ENCODE measurements at regions not wholly inside any gene's neighbourhood (a gene's known extent, or its start where the extent isn't known, plus 50 kb on each side); places are given as distances from the start of the nearest gene placed in this dataset.

DNA sequence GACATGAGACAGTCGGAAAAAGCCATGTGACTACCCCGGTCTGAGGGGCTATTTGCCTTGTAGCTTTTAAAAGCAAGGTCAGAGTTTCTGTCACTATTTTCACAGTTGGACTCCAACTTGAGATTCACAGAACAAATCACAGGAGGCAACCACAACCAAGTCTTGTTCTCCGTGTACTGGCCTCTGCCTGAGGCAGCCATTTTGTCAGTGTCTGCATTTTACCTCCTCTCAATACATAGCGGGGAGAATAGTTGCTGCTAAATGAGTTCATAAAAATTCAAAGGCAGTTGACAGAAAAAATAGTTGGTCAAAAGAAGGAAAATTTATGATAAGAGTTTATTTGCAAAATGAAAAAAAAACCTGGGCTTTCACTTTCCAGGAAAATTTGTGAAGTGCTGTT lies 501.4 kb downstream of the CCDC85A start:
- H3K4me3 Mint-ChIP-seq, result no peak overlapping the region

More for the DNA sequence above, 501.4 kb downstream of the CCDC85A start:
- no peaks in the 10 kb centered on the region for H3K36me3 Mint-ChIP-seq (ENCODE audit: insufficient read depth in 1 of 3, low read depth in 3 of 3)
- H3K23ac ChIP-seq (ENCODE audit: insufficient read length, low read depth, low read length), result no peak overlapping the region
- H3K56ac ChIP-seq (ENCODE audit: insufficient read length, low read depth, low read length), result no peak overlapping the region
- H3K14ac ChIP-seq (ENCODE audit: insufficient read depth, low read length), result no peak overlapping the region
- H3K27me3 ChIP-seq (ENCODE audit: insufficient read depth, low read length), result no peaks in the 10 kb centered on the region
- H3K4me1 ChIP-seq (ENCODE audit: insufficient read depth, low read length), result no peaks in the 10 kb centered on the region
- H2BK15ac ChIP-seq (ENCODE audit: low read depth, low read length), result no peak overlapping the region
- no peak overlapping the region for H2BK120ac ChIP-seq (ENCODE audit: low read depth, low read length, poor library complexity, severe bottlenecking)
- H3T11ph ChIP-seq (ENCODE audit: low read length), result no peak overlapping the region
- H3K79me1 ChIP-seq (ENCODE audit: insufficient read depth, low read depth, low read length, poor library complexity, severe bottlenecking), result no peaks in the 10 kb centered on the region
- no peak for DNase-seq
- H2BK20ac ChIP-seq (ENCODE audit: low read depth, low read length, poor library complexity, severe bottlenecking), result no peak overlapping the region
- H3K23me2 ChIP-seq (ENCODE audit: insufficient read length, low read depth, low read length, poor library complexity, severe bottlenecking), result no peaks in the 10 kb centered on the region
- no peaks in the 10 kb centered on the region for H3K9me3 ChIP-seq (ENCODE audit: control insufficient read depth, low read depth, low read length)
- TF ChIP-seq, protein P1, sequence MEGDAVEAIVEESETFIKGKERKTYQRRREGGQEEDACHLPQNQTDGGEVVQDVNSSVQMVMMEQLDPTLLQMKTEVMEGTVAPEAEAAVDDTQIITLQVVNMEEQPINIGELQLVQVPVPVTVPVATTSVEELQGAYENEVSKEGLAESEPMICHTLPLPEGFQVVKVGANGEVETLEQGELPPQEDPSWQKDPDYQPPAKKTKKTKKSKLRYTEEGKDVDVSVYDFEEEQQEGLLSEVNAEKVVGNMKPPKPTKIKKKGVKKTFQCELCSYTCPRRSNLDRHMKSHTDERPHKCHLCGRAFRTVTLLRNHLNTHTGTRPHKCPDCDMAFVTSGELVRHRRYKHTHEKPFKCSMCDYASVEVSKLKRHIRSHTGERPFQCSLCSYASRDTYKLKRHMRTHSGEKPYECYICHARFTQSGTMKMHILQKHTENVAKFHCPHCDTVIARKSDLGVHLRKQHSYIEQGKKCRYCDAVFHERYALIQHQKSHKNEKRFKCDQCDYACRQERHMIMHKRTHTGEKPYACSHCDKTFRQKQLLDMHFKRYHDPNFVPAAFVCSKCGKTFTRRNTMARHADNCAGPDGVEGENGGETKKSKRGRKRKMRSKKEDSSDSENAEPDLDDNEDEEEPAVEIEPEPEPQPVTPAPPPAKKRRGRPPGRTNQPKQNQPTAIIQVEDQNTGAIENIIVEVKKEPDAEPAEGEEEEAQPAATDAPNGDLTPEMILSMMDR (conservative IDR thresholded peaks at IDR 0.05), result no peak
- no peak overlapping the region for H3K27ac Mint-ChIP-seq
- no peak overlapping the region for H4K5ac ChIP-seq (ENCODE audit: insufficient read length, low read depth, low read length)
- no peak overlapping the region for H3K4ac ChIP-seq (ENCODE audit: low read depth, low read length)
- no peak overlapping the region for H3K18ac ChIP-seq (ENCODE audit: insufficient read length, low read depth, low read length)
- no CpG with 5 or more reads among the region's 4 CpGs for WGBS (ENCODE audit: extremely low coverage, insufficient read length, low lambda C conversion rate)
- no peaks in the 10 kb centered on the region for H3K9me3 Mint-ChIP-seq
- no peak overlapping the region for H2BK12ac ChIP-seq (ENCODE audit: insufficient read length, low read depth, low read length)
- no peaks in the 10 kb centered on the region for H3K27me3 Mint-ChIP-seq (ENCODE audit: low read depth)
- H3K27ac ChIP-seq (ENCODE audit: insufficient read length, low read depth, low read length), result no peak overlapping the region
- no peak overlapping the region for H2BK5ac ChIP-seq (ENCODE audit: insufficient read length, low read length)
- no peak overlapping the region for H3K4me2 ChIP-seq (ENCODE audit: insufficient read depth, insufficient read length, low read length)
- no peak overlapping the region for H4K91ac ChIP-seq (ENCODE audit: insufficient read length, low read depth, low read length)
- H3K9ac ChIP-seq (ENCODE audit: extremely low read depth, insufficient read length, low read length), result no peak overlapping the region
- H3K4me1 Mint-ChIP-seq, result 0 out of 4 replicates have a peak, but pooled peaks cover 2 to 3% of the 10 kb centered on the region in 2 experiments
- H4K20me1 ChIP-seq (ENCODE audit: control insufficient read depth, insufficient read depth, insufficient read length), result no peaks in the 10 kb centered on the region
- H4K8ac ChIP-seq (replicated peaks; ENCODE audit: insufficient read length, low read depth, low read length), result no peak overlapping the region
- H3K79me2 ChIP-seq (ENCODE audit: insufficient read depth, low read length), result no peaks in the 10 kb centered on the region
- no peak overlapping the region for H2AFZ ChIP-seq (ENCODE audit: low read length)
- no peak overlapping the region for H2AK5ac ChIP-seq (ENCODE audit: insufficient read length, low read length)

Data from H9 (cell line).